CD4-positive, alpha-beta T cell treated with Interleukin-17A for 1 hour (primary cell): ENCODE measurements at regions not wholly inside any gene's neighbourhood (a gene's known extent, or its start where the extent isn't known, plus 50 kb on each side); places are given as distances from the start of the nearest gene placed in this dataset.

Experiments
- DNase-seq: peaks from one replicate; pipeline ENCODE4 v3.0.0-alpha.2; 2020

DNA sequence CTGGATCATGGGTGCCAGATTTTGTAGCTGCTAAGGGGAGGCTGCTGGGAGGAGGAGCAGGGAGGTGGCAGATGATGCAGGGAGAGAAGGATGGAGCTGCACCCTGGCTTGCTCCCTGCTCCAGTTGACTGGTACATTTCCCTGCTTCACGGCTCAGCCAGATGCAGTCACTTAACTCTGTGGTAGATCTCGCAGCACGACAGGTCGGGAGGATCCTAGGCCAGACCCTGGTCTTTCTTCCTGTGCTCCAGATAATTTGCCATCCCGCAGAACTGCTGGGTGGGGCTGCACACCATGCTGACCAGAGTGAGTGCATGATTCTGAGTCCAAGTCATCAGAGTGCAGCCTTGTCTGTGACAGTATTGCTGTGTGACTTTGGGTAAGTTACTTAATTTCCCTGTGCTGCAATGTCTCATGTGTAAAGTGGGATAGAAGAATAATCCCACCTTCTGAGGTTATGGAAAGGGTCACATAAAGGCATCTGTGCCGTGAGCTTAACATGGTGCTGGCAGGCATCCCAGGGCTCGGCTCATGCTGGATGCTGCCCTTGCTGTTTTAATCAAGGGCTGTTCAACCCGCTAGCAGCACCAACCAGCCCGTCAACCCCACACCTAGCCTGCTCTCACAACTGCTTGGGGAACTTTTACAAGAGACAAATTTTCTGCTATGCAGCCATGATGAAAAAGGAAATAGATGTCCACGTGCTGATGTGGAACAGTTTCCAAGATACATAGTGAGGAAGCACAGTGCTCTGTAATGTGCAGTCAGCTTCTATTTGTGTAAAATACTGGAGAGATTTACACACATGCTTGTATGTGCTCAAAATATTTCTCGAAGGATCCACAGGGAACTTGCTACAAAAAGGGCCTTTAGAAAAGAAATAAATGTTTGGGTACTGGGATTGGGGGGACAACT lies 257.9 kb downstream of the CDH26 start:
- DNase-seq, result no peak

- no peak for DNase-seq
Observed at GRCh38 chr20:60219231-60219630, 261.0 kb downstream of the CDH26 start.

- no peak for DNase-seq
Observed at GRCh38 chr20:60219984-60220562, 261.9 kb downstream of the CDH26 start.

GRCh38 chr20:60220706-60221105 lies 262.5 kb downstream of the CDH26 start:
- DNase-seq, result no peak

GRCh38 chr20:60221593-60221992 lies 263.4 kb downstream of the CDH26 start:
- DNase-seq, result no peak

DNA sequence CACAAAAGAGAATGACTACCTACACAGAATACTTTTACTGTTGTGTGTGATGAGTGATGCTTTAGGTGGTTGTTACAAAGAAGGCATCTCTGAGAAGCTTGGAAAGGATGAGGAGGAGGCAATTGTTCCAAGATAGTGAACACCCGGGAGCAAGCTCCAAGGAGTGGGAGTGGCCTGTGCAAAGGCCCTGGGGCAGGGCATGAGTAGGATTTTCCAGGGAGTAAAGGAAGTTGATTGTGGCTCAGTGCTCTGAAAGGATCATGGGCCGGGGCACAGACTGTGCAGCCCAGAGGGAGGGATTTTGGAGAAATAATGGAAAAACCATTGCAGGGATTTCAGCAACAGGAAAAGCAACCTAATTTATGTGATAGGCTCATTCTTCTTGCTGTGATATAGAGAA lies 264.3 kb downstream of the CDH26 start:
- no peak for DNase-seq

DNA sequence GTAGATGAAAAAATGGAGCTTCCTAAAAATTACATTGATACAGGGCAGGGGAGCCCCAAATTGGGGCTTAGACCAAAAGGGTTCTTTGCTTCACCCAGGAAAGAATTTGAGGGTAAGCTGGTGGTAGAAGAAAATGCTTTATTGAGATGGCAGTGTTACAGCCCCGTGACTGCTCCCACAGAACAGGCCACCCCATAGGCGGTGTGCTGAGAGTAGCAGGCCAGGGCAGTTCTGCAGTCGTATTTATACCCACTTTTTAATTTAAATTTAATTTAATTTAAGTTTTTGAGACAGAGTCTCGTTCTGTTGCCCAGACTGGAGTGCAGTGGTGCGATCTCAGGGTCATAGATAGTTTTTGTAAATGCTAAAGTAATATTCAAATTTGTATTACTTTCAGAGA lies 265.0 kb downstream of the CDH26 start:
- no peak for DNase-seq

GRCh38 chr20:60224914-60225313 lies 266.7 kb downstream of the CDH26 start:
- DNase-seq, result no peak

GRCh38 chr20:60228255-60228654 lies 270.0 kb downstream of the CDH26 start:
- DNase-seq, result peak; percentile 7

- DNase-seq, result no peak
Observed at GRCh38 chr20:60232380-60232779, 274.2 kb downstream of the CDH26 start.

- DNase-seq, result no peak
Observed at GRCh38 chr20:60233018-60233630, 274.9 kb downstream of the CDH26 start.

DNA sequence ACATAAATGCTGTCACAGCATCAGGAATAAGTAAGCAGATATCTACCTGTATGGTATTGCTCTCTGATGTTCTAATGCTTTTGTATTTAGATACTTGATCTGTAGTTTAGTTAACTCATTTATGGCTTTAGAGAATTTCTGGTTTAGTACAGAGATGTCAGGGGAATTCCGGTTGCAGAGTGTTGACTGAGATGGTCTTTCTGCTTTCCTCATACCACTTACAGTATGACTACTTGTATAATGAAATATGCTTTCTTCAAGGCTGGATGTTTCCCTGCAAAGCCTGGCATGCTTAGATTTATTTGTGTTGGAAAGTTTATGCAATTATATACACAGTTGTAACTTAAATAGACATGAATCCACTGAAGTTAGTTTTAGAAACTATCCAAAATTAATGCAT lies 278.4 kb downstream of the CDH26 start:
- DNase-seq, result no peak

- no peak for DNase-seq
Observed at GRCh38 chr20:60237981-60238380, 279.8 kb downstream of the CDH26 start.

DNA sequence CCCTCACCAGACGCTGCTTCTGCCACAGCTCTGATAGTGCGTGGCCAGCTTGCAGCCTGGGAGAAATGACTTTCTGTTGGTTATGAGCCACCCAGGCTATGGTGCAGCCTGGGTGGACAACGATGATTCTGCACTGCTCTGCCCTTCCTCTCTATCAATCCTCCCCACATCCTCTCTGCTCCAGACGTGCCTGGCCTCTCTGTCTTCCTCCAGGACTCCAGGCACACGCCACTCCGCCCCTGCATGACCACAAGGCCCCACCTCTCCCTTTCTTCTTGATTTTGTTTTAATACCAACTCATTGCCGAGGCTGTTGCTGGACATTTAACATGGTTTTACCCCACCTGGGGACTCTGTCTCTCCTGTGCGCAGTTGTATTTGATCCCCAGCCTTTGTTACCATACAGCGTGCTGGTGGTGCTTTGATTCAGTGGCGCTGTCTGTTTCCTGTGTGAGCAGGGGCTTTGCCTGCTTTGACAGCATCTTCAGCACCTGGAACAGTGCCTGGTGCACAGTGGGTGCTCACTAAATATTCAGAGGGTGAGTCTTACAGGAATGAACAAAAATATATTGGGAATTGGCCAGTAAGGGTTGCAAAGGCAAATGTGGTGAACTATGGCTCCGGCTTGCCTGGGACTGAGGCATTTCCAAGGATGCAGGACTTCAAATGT lies 280.9 kb downstream of the CDH26 start:
- no peak for DNase-seq

DNA sequence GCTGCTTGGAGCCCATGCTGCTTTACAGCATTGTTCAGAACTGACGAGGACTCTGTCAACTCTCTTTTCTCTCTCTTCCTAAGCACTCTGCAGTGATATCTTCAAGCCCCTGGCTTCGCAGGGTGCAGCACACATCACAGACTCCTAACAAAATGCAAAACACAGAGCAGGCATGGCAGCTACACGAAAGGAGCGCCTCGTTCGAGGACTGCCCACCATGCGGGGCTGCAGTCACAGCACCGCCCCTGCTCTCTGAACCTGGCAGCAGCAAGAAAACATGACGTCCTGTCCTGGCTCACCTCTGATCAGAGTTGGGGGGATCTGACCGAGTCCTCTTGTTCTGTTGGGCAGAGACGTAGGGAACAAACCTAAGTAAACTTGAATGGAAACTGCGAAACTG lies 281.7 kb downstream of the CDH26 start:
- DNase-seq, result no peak

- no peak for DNase-seq
Observed at GRCh38 chr20:60240415-60240814, 282.2 kb downstream of the CDH26 start.

DNA sequence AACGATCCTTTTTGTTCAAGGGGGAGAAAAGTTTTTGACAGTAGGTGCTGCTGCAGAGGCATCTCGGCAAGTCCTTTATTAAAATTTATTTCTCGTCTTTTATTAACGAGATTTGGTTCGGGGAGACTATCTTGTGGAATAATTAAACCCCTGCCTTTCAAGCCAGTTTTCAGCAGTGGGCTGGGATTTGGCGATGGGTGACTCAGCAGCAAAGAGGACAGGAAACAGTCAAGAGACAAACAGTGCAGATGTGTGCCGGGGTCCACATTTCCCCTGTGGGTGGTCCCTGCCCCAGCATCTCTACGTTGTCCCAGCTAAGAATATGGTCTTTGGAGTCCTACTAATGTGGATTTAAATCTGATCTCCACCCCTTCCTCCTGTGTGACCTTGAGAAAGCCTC lies 282.8 kb downstream of the CDH26 start:
- no peak for DNase-seq

DNA sequence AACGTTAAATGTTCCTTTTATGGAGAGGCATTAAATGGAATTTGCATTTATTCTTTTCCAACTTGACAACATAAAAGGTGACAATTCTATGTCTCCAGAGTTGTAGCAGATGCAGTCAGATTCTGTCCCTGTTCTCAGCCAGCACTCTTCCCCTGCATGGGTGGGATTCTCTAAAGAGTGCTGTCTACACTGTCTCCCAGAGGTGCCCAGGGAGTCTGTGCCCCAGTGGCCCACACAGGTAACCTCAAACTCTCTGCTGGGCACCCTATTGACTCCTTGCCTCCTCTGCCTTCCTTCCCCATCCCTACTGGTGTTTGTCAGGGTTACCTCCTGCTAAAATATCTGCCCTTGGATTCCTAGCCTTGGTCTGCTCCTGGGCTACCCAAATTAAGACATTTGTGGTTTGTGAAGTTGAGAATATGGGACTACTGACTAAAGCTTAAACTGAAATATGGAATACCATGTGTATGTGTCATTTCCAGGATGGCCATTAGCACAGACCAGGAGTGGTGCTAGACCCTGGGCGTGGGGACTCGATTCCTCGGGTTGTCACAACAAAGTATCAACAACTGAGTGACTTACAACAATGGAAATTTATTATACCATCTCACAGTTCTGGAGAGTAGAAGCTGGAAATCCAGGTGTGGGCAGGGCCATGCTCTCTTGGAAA lies 284.7 kb downstream of the CDH26 start:
- no peak for DNase-seq

- no peak for DNase-seq
Observed at GRCh38 chr20:60244373-60245146, 286.3 kb downstream of the CDH26 start.

GRCh38 chr20:60246751-60247150 lies 288.5 kb downstream of the CDH26 start:
- no peak for DNase-seq

DNA sequence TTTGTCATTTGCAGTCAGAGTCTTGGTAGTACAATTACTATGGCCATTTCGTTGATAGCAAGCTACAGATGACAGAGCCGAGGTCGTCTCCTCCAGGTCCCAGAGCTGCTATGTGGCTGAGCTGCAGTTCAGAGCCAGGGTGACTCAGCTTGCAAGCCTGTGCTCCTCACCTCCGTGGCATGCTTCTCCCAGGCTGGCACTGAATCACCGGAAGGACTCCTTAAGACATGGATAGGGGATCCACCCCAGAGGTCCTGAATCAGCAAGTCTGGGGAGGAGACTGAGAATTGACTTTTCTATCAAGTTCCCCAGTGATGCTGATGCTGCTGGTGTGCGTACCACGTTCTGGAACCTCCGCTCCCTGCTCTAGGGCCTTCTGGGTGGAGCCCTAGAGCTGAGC lies 291.2 kb downstream of the CDH26 start:
- DNase-seq, result no peak

- no peak for DNase-seq
Observed at GRCh38 chr20:60250251-60250650, 292.0 kb downstream of the CDH26 start.
